Liver (tissue), 8 donors: ENCODE measurements at regions not wholly inside any gene's neighbourhood (a gene's known extent, or its start where the extent isn't known, plus 50 kb on each side); places are given as distances from the start of the nearest gene placed in this dataset.

Experiments
- DNase-seq: peaks from one replicate; pipeline ENCODE4 v3.0.0-alpha.2; 2017; ENCODE audit warnings: low spot score
- H3K27ac ChIP-seq, 2 donors: one replicate each; pipeline ENCODE4 v1.7.0; 2013; ENCODE audit warnings: inconsistent platforms in 2 of 2, low read length in 2 of 2, control low read depth in 1 of 2, low read depth in 1 of 2, mild to moderate bottlenecking in 1 of 2
- H3K27me3 ChIP-seq, 4 donors: one replicate each; pipeline versions ENCODE4 v1.6.1 to v1.7.0; 2013; ENCODE audit warnings: low read length in 3 of 4, inconsistent platforms in 1 of 4, mild to moderate bottlenecking in 1 of 4, moderate library complexity in 1 of 4; ENCODE audit not compliant: control insufficient read depth in 4 of 4, insufficient read depth in 4 of 4
- H3K36me3 ChIP-seq, 4 donors: one replicate each; pipeline versions ENCODE4 v1.6.1 to v1.7.0; 2013; ENCODE audit warnings: low read length in 3 of 4, mild to moderate bottlenecking in 3 of 4, low read depth in 1 of 4, moderate library complexity in 1 of 4; ENCODE audit not compliant: control insufficient read depth in 4 of 4, insufficient read depth in 3 of 4
- H3K4me1 ChIP-seq, 4 donors: one replicate each; pipeline versions ENCODE4 v1.6.1 to v1.7.0; 2013; ENCODE audit warnings: low read length in 3 of 4, mild to moderate bottlenecking in 3 of 4, moderate library complexity in 1 of 4; ENCODE audit not compliant: control insufficient read depth in 4 of 4, insufficient read depth in 4 of 4
- H3K4me3 ChIP-seq, 3 donors: one replicate each; pipeline versions ENCODE4 v1.6.1 to v1.7.0; 2013; ENCODE audit warnings: low read length in 3 of 3, control low read depth in 1 of 3, low read depth in 1 of 3, mild to moderate bottlenecking in 1 of 3
- H3K9ac ChIP-seq, 2 donors: one replicate each; pipeline ENCODE4 v1.7.0; 2013; ENCODE audit warnings: low read length in 2 of 2, mild to moderate bottlenecking in 2 of 2, moderate library complexity in 2 of 2, control low read depth in 1 of 2, low read depth in 1 of 2
- H3K9me3 ChIP-seq, 4 donors: one replicate each; pipeline versions ENCODE4 v1.6.1 to v1.7.0; 2013; ENCODE audit warnings: low read length in 3 of 4; ENCODE audit not compliant: control insufficient read depth in 4 of 4
- CTCF ChIP-seq: fragments of 150-350 bp; IDR thresholded peaks from 2 replicates; pipeline ENCODE4 v1.5.1; 2017; ENCODE audit warnings: improper control_type of control experiment, low read depth, low read length; ENCODE audit not compliant: missing input control
- EGR1 ChIP-seq, 2 donors: IDR thresholded peaks; 2 replicates each; pipeline ENCODE4 v1.6.1; 2016 to 2018; ENCODE audit warnings: antibody characterized with exemption in 2 of 2, low read depth in 2 of 2
- FOXA1 ChIP-seq: IDR thresholded peaks from 2 replicates; pipeline ENCODE4 v1.6.1; 2016; ENCODE audit warnings: antibody characterized with exemption
- GABPA ChIP-seq, 2 donors: IDR thresholded peaks in 1 of 2; conservative IDR thresholded peaks in 1 of 2; 2 replicates each; pipeline ENCODE4 v1.6.1; 2016; ENCODE audit warnings: antibody characterized with exemption in 2 of 2, mild to moderate bottlenecking in 1 of 2, moderate library complexity in 1 of 2
- HNF4A ChIP-seq, 2 donors: conservative IDR thresholded peaks; 2 replicates each; pipeline ENCODE4 v1.6.1; 2016; ENCODE audit warnings: antibody characterized with exemption in 2 of 2, mild to moderate bottlenecking in 2 of 2
- JUND ChIP-seq, 2 donors: IDR thresholded peaks; 2 replicates each; pipeline ENCODE4 v1.6.1; 2016; ENCODE audit warnings: antibody characterized with exemption in 2 of 2
- NR2F2 ChIP-seq: IDR thresholded peaks from 2 replicates; pipeline ENCODE4 v1.6.1; 2016; ENCODE audit warnings: antibody characterized with exemption
- RAD21 ChIP-seq, 2 donors: IDR thresholded peaks; 2 replicates each; pipeline ENCODE4 v1.6.1; 2016; ENCODE audit warnings: antibody characterized with exemption in 2 of 2, mild to moderate bottlenecking in 2 of 2
- RXRA ChIP-seq, 2 donors: IDR thresholded peaks; 2 replicates each; pipeline ENCODE4 v1.6.1; 2017 to 2018; ENCODE audit warnings: antibody characterized with exemption in 2 of 2, mild to moderate bottlenecking in 1 of 2
- SP1 ChIP-seq: IDR thresholded peaks from 2 replicates; pipeline ENCODE4 v1.6.1; 2018; ENCODE audit warnings: antibody characterized with exemption, mild to moderate bottlenecking
- TAF1 ChIP-seq: conservative IDR thresholded peaks from 2 replicates; pipeline ENCODE4 v1.6.1; 2016; ENCODE audit warnings: antibody characterized with exemption, mild to moderate bottlenecking
- YY1 ChIP-seq: IDR thresholded peaks from 2 replicates; pipeline ENCODE4 v1.6.1; 2016; ENCODE audit warnings: antibody characterized with exemption, mild to moderate bottlenecking
- ZBTB33 ChIP-seq: IDR thresholded peaks from 2 replicates; pipeline ENCODE4 v1.6.1; 2016; ENCODE audit warnings: antibody characterized with exemption
- WGBS: extraction: QIAGEN DNeasy Blood & Tissue Kit; methylation state at CpG from one replicate; pipeline ENCODE4 v1.1.7; 2013; 5-methylcytosine and 5-hydroxymethylcytosine counted together
- TF ChIP-seq, protein P1 (sequence below): IDR thresholded peaks from 2 replicates; pipeline ENCODE4 v1.6.1; 2016; ENCODE audit warnings: antibody characterized with exemption
- TF ChIP-seq, protein P2 (sequence below): IDR thresholded peaks from 2 replicates; pipeline ENCODE4 v1.6.1; 2016; ENCODE audit warnings: antibody characterized with exemption
- donor health status: healthy.
- donor health status: healthy.
- donor health status: healthy.
- donor health status: healthy.
- donor health status: healthy.

DNA sequence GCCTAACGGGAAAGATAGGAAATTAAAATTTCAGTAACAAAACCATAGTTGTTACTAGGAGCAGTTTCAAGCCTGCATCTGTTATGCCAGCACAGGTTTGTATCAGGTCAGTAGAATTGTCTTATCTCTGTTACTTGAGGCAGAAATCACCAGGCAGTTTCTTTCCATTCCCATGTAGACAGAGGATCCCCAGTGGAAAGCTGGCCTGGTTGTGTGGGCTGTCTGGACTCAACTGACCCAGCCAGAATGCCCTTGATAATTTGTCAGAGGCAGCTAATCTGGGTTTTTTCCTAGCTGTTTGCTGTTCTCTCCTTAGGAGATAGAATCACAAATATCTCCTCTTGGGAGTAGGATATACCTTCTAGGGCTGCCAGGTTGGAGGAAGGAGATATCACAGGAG lies 1044.7 kb downstream of the IGSF11 start:
- H3K4me1 ChIP-seq = no peaks in the 10 kb centered on the region
- no peak overlapping the region for H3K4me3 ChIP-seq
- no peaks in the 10 kb centered on the region for H3K9me3 ChIP-seq
- TF ChIP-seq NR2F2 (no peak), RAD21 (IDR thresholded peaks at IDR 0.05) (no peak), GABPA (IDR thresholded peaks at IDR 0.05 in 1 of 2, conservative IDR thresholded peaks at IDR 0.05 in 1 of 2) (no peak), RXRA (IDR thresholded peaks at IDR 0.05) (no peak), EGR1 (IDR thresholded peaks at IDR 0.05; ENCODE audit: low read depth in 2 of 2) (no peak), ZBTB33 (no peak), CTCF (no peak), JUND (IDR thresholded peaks at IDR 0.05) (no peak), YY1 (no peak), HNF4A (conservative IDR thresholded peaks at IDR 0.05) (no peak)
- TF ChIP-seq, protein P1, sequence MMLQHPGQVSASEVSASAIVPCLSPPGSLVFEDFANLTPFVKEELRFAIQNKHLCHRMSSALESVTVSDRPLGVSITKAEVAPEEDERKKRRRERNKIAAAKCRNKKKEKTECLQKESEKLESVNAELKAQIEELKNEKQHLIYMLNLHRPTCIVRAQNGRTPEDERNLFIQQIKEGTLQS = no peak
- H3K9ac ChIP-seq = no peak overlapping the region
- H3K36me3 ChIP-seq = no peaks in the 10 kb centered on the region
- DNase-seq = no peak
- 64% methylated on average over 1 of the region's 1 CpG for WGBS
- no peak overlapping the region for H3K27ac ChIP-seq
- peaks cover 0 to 7% (median 0%) of the 10 kb centered on the region in 4 donors for H3K27me3 ChIP-seq

DNA sequence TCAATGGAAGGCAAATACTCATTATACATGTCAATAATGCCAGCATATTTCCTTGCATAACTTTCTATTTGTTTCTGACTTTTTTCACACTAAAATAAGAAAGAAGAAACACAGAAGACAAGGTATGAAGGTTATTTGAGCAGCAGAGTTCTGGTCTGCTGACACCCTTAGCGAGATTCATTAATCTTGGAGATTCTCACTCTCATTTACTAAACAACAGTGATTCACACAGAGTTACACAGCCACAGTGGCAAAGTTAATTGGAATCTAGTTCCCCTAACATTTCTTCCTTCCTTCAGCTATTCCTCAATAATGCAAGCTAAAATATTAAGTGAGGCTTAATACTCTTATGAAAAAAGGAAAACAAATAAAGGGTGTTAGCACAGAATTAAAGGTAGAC lies 1044.0 kb downstream of the IGSF11 start:
- Histone ChIP-seq H3K27me3 (peaks cover 0 to 10% (median under 1%) of the 10 kb centered on the region in 4 donors), H3K4me1 (no peaks in the 10 kb centered on the region), H3K36me3 (no peaks in the 10 kb centered on the region), H3K4me3 (no peak overlapping the region), H3K27ac (no peak overlapping the region), H3K9me3 (no peaks in the 10 kb centered on the region), H3K9ac (no peak overlapping the region)
- DNase-seq = no peak
- WGBS = 75% methylated on average over 1 of the region's 1 CpG
- no peak for TF ChIP-seq RXRA (IDR thresholded peaks at IDR 0.05)
- TF ChIP-seq TAF1 = no peak

GRCh38 chr3:117995842-117996437 lies 1038.7 kb downstream of the IGSF11 start:
- 21% methylated on average over 9 of the region's 9 CpGs for WGBS
- Histone ChIP-seq H3K9ac (no peak overlapping the region), H3K4me3 (no peak overlapping the region)
- TF ChIP-seq RXRA (IDR thresholded peaks at IDR 0.05) (no peak), EGR1 (IDR thresholded peaks at IDR 0.05; ENCODE audit: low read depth in 2 of 2) (no peak), NR2F2 (no peak), YY1 (no peak), FOXA1 (no peak), HNF4A (conservative IDR thresholded peaks at IDR 0.05) (no peak), SP1 (no peak), TAF1 (no peak), JUND (IDR thresholded peaks at IDR 0.05) (no peak), ZBTB33 (no peak), CTCF (no peak)
- TF ChIP-seq, protein P1 = no peak
- TF ChIP-seq, protein P2, sequence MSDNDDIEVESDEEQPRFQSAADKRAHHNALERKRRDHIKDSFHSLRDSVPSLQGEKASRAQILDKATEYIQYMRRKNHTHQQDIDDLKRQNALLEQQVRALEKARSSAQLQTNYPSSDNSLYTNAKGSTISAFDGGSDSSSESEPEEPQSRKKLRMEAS = no peak

More at GRCh38 chr3:117995842-117996437, 1038.7 kb downstream of the IGSF11 start:
- no peak for DNase-seq
- no peaks in the 10 kb centered on the region for H3K36me3 ChIP-seq
- H3K9me3 ChIP-seq = no peaks in the 10 kb centered on the region
- H3K4me1 ChIP-seq = peaks cover 8 to 11% (median 9%) of the 10 kb centered on the region in 4 donors
- H3K27me3 ChIP-seq = peaks cover 0 to 17% (median 3%) of the 10 kb centered on the region in 4 donors
- no peak overlapping the region for H3K27ac ChIP-seq
